Spleen (tissue), 11 donors: ENCODE measurements at regions not wholly inside any gene's neighbourhood (a gene's known extent, or its start where the extent isn't known, plus 50 kb on each side); places are given as distances from the start of the nearest gene placed in this dataset.

Source experiments
- DNase-seq: peaks from one replicate; pipeline ENCODE4 v3.0.0-alpha.2; 2020
- H3K27ac ChIP-seq, 8 donors: fragments of 200-600 bp; sonication (generic) in 7 of 8; 1 replicate in 4 of 8; 2 replicates in 4 of 8; pipeline versions ENCODE4 v1.5.0 to v1.8.0; 2016 to 2021; ENCODE audit warnings: inconsistent platforms in 4 of 8, mild to moderate bottlenecking in 4 of 8, moderate library complexity in 1 of 8
- H3K27me3 ChIP-seq, 7 donors: fragments of 200-600 bp; sonication (generic) in 6 of 7; replicated peaks in 1 of 7; 1 replicate in 4 of 7; 2 replicates in 3 of 7; pipeline versions ENCODE4 v1.5.0 to v1.8.0; 2016 to 2021; ENCODE audit warnings: inconsistent platforms in 3 of 7, mild to moderate bottlenecking in 1 of 7
- H3K36me3 ChIP-seq, 6 donors: fragments of 200-600 bp; sonication (generic) in 5 of 6; 1 replicate in 4 of 6; 2 replicates in 2 of 6; pipeline versions ENCODE4 v1.5.0 to v1.8.0; 2016 to 2021; ENCODE audit warnings: inconsistent platforms in 2 of 6
- H3K4me1 ChIP-seq, 6 donors: fragments of 200-600 bp; sonication (generic) in 5 of 6; 1 replicate in 3 of 6; 2 replicates in 3 of 6; pipeline versions ENCODE4 v1.5.0 to v1.8.0; 2016 to 2021; ENCODE audit warnings: inconsistent platforms in 3 of 6
- H3K4me3 ChIP-seq, 8 donors: fragments of 200-600 bp; sonication (generic) in 7 of 8; 1 replicate in 4 of 8; 2 replicates in 4 of 8; pipeline versions ENCODE4 v1.5.0 to v1.8.0; 2016 to 2021; ENCODE audit warnings: inconsistent platforms in 4 of 8, mild to moderate bottlenecking in 4 of 8, moderate library complexity in 2 of 8
- H3K9me3 ChIP-seq, 8 donors: fragments of 200-600 bp; sonication (generic) in 7 of 8; 1 replicate in 4 of 8; 2 replicates in 4 of 8; pipeline versions ENCODE4 v1.5.0 to v1.8.0; 2016 to 2021; ENCODE audit warnings: inconsistent platforms in 4 of 8
- CTCF ChIP-seq, 11 experiments: fragments of 200-600 bp in 7 of 11; fragments of 450-650 bp in 4 of 11; sonication (generic) in 4 of 11; IDR thresholded peaks in 8 of 11; conservative IDR thresholded peaks in 3 of 11; 1 replicate in 7 of 11; 2 replicates in 4 of 11; pipeline versions ENCODE4 v1.4.0 to v1.8.0; 2016 to 2021; ENCODE audit warnings: antibody characterized with exemption in 11 of 11, inconsistent platforms in 4 of 11, mild to moderate bottlenecking in 1 of 11
- POLR2A ChIP-seq, 3 donors: fragments of 450-650 bp; IDR thresholded peaks; one replicate each; pipeline ENCODE4 v1.5.1; 2017; ENCODE audit warnings: antibody characterized with exemption in 3 of 3, mild to moderate bottlenecking in 1 of 3
- POLR2AphosphoS5 ChIP-seq, 3 donors: sonication (generic); formaldehyde crosslinking; IDR thresholded peaks; one replicate each; pipeline ENCODE4 v1.5.1; 2017; ENCODE audit warnings: antibody characterized with exemption in 3 of 3
- WGBS, 5 donors: extraction: QIAGEN DNeasy Blood & Tissue Kit in 3 of 5; methylation state at CpG; one replicate each; pipeline versions ENCODE4 v1.1.5 to v1.1.7; 2013 to 2018; 5-methylcytosine and 5-hydroxymethylcytosine counted together
- intact Hi-C: fragments of 100-400 bp; cut with DNase I; formaldehyde crosslinking; loops from one replicate; pipeline ENCODE4 v1.15.0; 2023; ENCODE audit warnings: low total_unique reads
- donor health status: healthy with polysubstance abuse.
- donor health status: DM: no; HTN: no; CAD: no; lungs with moderate emphysema.
- donor health status: DM: no; HTN: no; CAD: no.
- donor health status: Bipolar disorder and iron deficiency.
- donor health status: healthy.
- donor health status: DM: no; HTN: no; CAD: no.
- donor health status: DM: yes; HTN: yes; CAD: no.

GRCh38 chr3:194857469-194858113 is 171.9 kb downstream of the FAM43A start:
- Histone ChIP-seq H3K36me3 (no peaks in the 10 kb centered on the region), H3K27ac (no peak overlapping the region), H3K4me1 (peaks cover 0 to 17% (median 5%) of the 10 kb centered on the region in 6 donors), H3K27me3 (no peaks in the 10 kb centered on the region), H3K9me3 (no peaks in the 10 kb centered on the region), H3K4me3 (no peak overlapping the region)
- TF ChIP-seq POLR2AphosphoS5 (IDR thresholded peaks at IDR 0.05) (no peak), POLR2A (IDR thresholded peaks at IDR 0.05) (no peak), CTCF (IDR thresholded peaks at IDR 0.05 in 8 of 11, conservative IDR thresholded peaks at IDR 0.05 in 3 of 11) (no peak)
- DNase-seq: no peak
- intact Hi-C loops: no loop called here
- WGBS, 5 donors: 89 to 93% (median 93%) methylated on average over 8 to 9 of the region's 9 CpGs

- DNase-seq: no peak
- H3K9me3 ChIP-seq: no peaks in the 10 kb centered on the region
- 88 to 91% (median 90%) methylated on average over 2 of the region's 2 CpGs for WGBS, 5 donors
- H3K4me1 ChIP-seq: peaks cover 0 to 12% (median under 1%) of the 10 kb centered on the region in 6 donors
- H3K27ac ChIP-seq: no peak overlapping the region
- H3K27me3 ChIP-seq: no peaks in the 10 kb centered on the region
- H3K36me3 ChIP-seq: no peaks in the 10 kb centered on the region
- H3K4me3 ChIP-seq: no peak overlapping the region
- TF ChIP-seq POLR2A (IDR thresholded peaks at IDR 0.05) (no peak), CTCF (IDR thresholded peaks at IDR 0.05 in 8 of 11, conservative IDR thresholded peaks at IDR 0.05 in 3 of 11) (no peak), POLR2AphosphoS5 (IDR thresholded peaks at IDR 0.05) (no peak)
- intact Hi-C loops: no loop called here
Observed at GRCh38 chr3:194858382-194858781, 172.7 kb downstream of the FAM43A start.

- H3K27ac ChIP-seq: no peak overlapping the region
- intact Hi-C loops: no loop called here
- H3K27me3 ChIP-seq: no peaks in the 10 kb centered on the region
- H3K9me3 ChIP-seq: no peaks in the 10 kb centered on the region
- H3K4me3 ChIP-seq: no peak overlapping the region
- 76 to 92% (median 83%) methylated on average over 9 of the region's 9 CpGs for WGBS, 5 donors
- TF ChIP-seq POLR2A (IDR thresholded peaks at IDR 0.05): no peak
- no peak for DNase-seq
- H3K4me1 ChIP-seq: peaks cover 0 to 5% (median 0%) of the 10 kb centered on the region in 6 donors
- H3K36me3 ChIP-seq: no peaks in the 10 kb centered on the region
Observed at GRCh38 chr3:194860725-194861124, 175.0 kb downstream of the FAM43A start.

GRCh38 chr3:194861375-194861774 is 175.7 kb downstream of the FAM43A start:
- Histone ChIP-seq H3K27ac (no peak overlapping the region), H3K4me1 (peaks cover 0 to 8% (median 0%) of the 10 kb centered on the region in 6 donors), H3K36me3 (no peaks in the 10 kb centered on the region), H3K9me3 (no peaks in the 10 kb centered on the region), H3K27me3 (no peaks in the 10 kb centered on the region), H3K4me3 (no peak overlapping the region)
- intact Hi-C loops: no loop called here
- no peak for DNase-seq
- WGBS, 5 donors: 54 to 67% (median 61%) methylated on average over 4 of the region's 4 CpGs
- no peak for TF ChIP-seq POLR2AphosphoS5 (IDR thresholded peaks at IDR 0.05)
- no peak for TF ChIP-seq CTCF (IDR thresholded peaks at IDR 0.05 in 8 of 11, conservative IDR thresholded peaks at IDR 0.05 in 3 of 11)
- no peak for TF ChIP-seq POLR2A (IDR thresholded peaks at IDR 0.05)
